HAP-1 (cell line): ENCODE measurements at regions not wholly inside any gene's neighbourhood (a gene's known extent, or its start where the extent isn't known, plus 50 kb on each side); places are given as distances from the start of the nearest gene placed in this dataset.

ENCODE experiments used
- DNase-seq, 2 experiments: peaks; one replicate each; pipeline ENCODE4 v3.0.0-alpha.2; 2016 to 2020; ENCODE audit warnings: low spot score in 2 of 2
- H3K27me3 ChIP-seq: fragments of 250-450 bp; sonication (Bioruptor Pico); 2 replicates; pipeline ENCODE4 v1.5.1; 2020; ENCODE audit warnings: low read depth, mild to moderate bottlenecking, moderate library complexity
- H3K36me3 ChIP-seq: fragments of 250-450 bp; sonication (Bioruptor Pico); replicated peaks from 2 replicates; pipeline ENCODE4 v1.5.1; 2020; ENCODE audit warnings: mild to moderate bottlenecking
- H3K4me1 ChIP-seq: fragments of 250-450 bp; sonication (Bioruptor Pico); 2 replicates; pipeline ENCODE4 v1.5.1; 2020; ENCODE audit warnings: mild to moderate bottlenecking
- H3K4me3 ChIP-seq: fragments of 250-450 bp; sonication (Bioruptor Pico); 2 replicates; pipeline ENCODE4 v1.5.1; 2020; ENCODE audit warnings: mild to moderate bottlenecking, moderate library complexity
- H3K9me3 ChIP-seq: fragments of 250-450 bp; sonication (Bioruptor Pico); 2 replicates; pipeline ENCODE4 v1.5.1; 2020; ENCODE audit warnings: mild to moderate bottlenecking, moderate library complexity
- in situ Hi-C: fragments of 300-500 bp; cut with MboI; formaldehyde crosslinking; loops from 3 replicates; pipeline ENCODE4 v1.14.3; 2020; ENCODE audit warnings: low sequenced_read_pairs, inconsistent platforms, mixed read lengths

GRCh38 chr11:115580416-115580815 lies 76.2 kb upstream of the CADM1 start:
- Histone ChIP-seq H3K9me3 (no peaks in the 10 kb centered on the region), H3K4me3 (no peak overlapping the region), H3K27me3 (no peaks in the 10 kb centered on the region), H3K36me3 (no peaks in the 10 kb centered on the region), H3K4me1 (no peaks in the 10 kb centered on the region)
- no peak for DNase-seq
- in situ Hi-C loops = no loop called here

GRCh38 chr11:115579181-115579825 lies 75.1 kb upstream of the CADM1 start:
- Histone ChIP-seq H3K9me3 (no peaks in the 10 kb centered on the region), H3K27me3 (no peaks in the 10 kb centered on the region), H3K4me3 (no peak overlapping the region), H3K36me3 (no peaks in the 10 kb centered on the region), H3K4me1 (no peaks in the 10 kb centered on the region)
- in situ Hi-C loops = no loop called here
- DNase-seq = no peak

- Histone ChIP-seq H3K4me1 (no peaks in the 10 kb centered on the region), H3K36me3 (no peaks in the 10 kb centered on the region), H3K4me3 (no peak overlapping the region), H3K9me3 (no peaks in the 10 kb centered on the region), H3K27me3 (no peaks in the 10 kb centered on the region)
- DNase-seq = no peak
- in situ Hi-C loops = no loop called here
Observed at GRCh38 chr11:115578275-115578674, 74.1 kb upstream of the CADM1 start.

- in situ Hi-C loops = no loop called here
- Histone ChIP-seq H3K9me3 (no peaks in the 10 kb centered on the region), H3K4me1 (no peaks in the 10 kb centered on the region), H3K27me3 (no peaks in the 10 kb centered on the region), H3K36me3 (no peaks in the 10 kb centered on the region), H3K4me3 (no peak overlapping the region)
- no peak for DNase-seq
Observed at GRCh38 chr11:115577701-115578100, 73.5 kb upstream of the CADM1 start.

GRCh38 chr11:115576606-115577380 lies 72.6 kb upstream of the CADM1 start:
- Histone ChIP-seq H3K36me3 (no peaks in the 10 kb centered on the region), H3K9me3 (no peaks in the 10 kb centered on the region), H3K4me1 (no peaks in the 10 kb centered on the region), H3K27me3 (no peaks in the 10 kb centered on the region), H3K4me3 (no peak overlapping the region)
- in situ Hi-C loops = no loop called here
- no peak for DNase-seq

- no peaks in the 10 kb centered on the region for H3K4me1 ChIP-seq
- no peaks in the 10 kb centered on the region for H3K36me3 ChIP-seq
- H3K27me3 ChIP-seq = no peaks in the 10 kb centered on the region
- no peak for DNase-seq
- in situ Hi-C loops = no loop called here
- no peak overlapping the region for H3K4me3 ChIP-seq
- H3K9me3 ChIP-seq = no peaks in the 10 kb centered on the region
Observed at GRCh38 chr11:115572551-115572950, 68.3 kb upstream of the CADM1 start.

- no peaks in the 10 kb centered on the region for H3K36me3 ChIP-seq
- no peaks in the 10 kb centered on the region for H3K9me3 ChIP-seq
- H3K4me3 ChIP-seq = no peak overlapping the region
- DNase-seq = no peak
- in situ Hi-C loops = no loop called here
- H3K4me1 ChIP-seq = no peaks in the 10 kb centered on the region
- H3K27me3 ChIP-seq = no peaks in the 10 kb centered on the region
Observed at GRCh38 chr11:115566180-115566764, 62.1 kb upstream of the CADM1 start.

GRCh38 chr11:115564851-115565250 lies 60.6 kb upstream of the CADM1 start:
- H3K9me3 ChIP-seq = no peaks in the 10 kb centered on the region
- no peaks in the 10 kb centered on the region for H3K27me3 ChIP-seq
- no peaks in the 10 kb centered on the region for H3K36me3 ChIP-seq
- in situ Hi-C loops = no loop called here
- no peak for DNase-seq
- no peaks in the 10 kb centered on the region for H3K4me1 ChIP-seq
- H3K4me3 ChIP-seq = no peak overlapping the region

GRCh38 chr11:115561116-115561515 lies 56.9 kb upstream of the CADM1 start:
- Histone ChIP-seq H3K9me3 (no peaks in the 10 kb centered on the region), H3K4me3 (no peak overlapping the region), H3K27me3 (no peaks in the 10 kb centered on the region), H3K4me1 (no peaks in the 10 kb centered on the region), H3K36me3 (no peaks in the 10 kb centered on the region)
- no peak for DNase-seq
- in situ Hi-C loops = no loop called here

- Histone ChIP-seq H3K27me3 (no peaks in the 10 kb centered on the region), H3K36me3 (no peaks in the 10 kb centered on the region), H3K4me1 (no peaks in the 10 kb centered on the region), H3K4me3 (no peak overlapping the region), H3K9me3 (no peaks in the 10 kb centered on the region)
- DNase-seq = no peak
- in situ Hi-C loops = no loop called here
Observed at GRCh38 chr11:115558635-115559034, 54.4 kb upstream of the CADM1 start.

- in situ Hi-C loops = no loop called here
- no peaks in the 10 kb centered on the region for H3K36me3 ChIP-seq
- no peaks in the 10 kb centered on the region for H3K9me3 ChIP-seq
- no peak for DNase-seq
- no peak overlapping the region for H3K4me3 ChIP-seq
- H3K27me3 ChIP-seq = no peaks in the 10 kb centered on the region
- H3K4me1 ChIP-seq = no peaks in the 10 kb centered on the region
Observed at GRCh38 chr11:115557681-115558080, 53.5 kb upstream of the CADM1 start.

GRCh38 chr11:115556984-115557383 lies 52.8 kb upstream of the CADM1 start:
- Histone ChIP-seq H3K9me3 (no peaks in the 10 kb centered on the region), H3K36me3 (no peaks in the 10 kb centered on the region), H3K4me3 (no peak overlapping the region), H3K27me3 (no peaks in the 10 kb centered on the region), H3K4me1 (no peaks in the 10 kb centered on the region)
- no peak for DNase-seq
- in situ Hi-C loops = no loop called here

- Histone ChIP-seq H3K4me3 (no peak overlapping the region), H3K36me3 (no peaks in the 10 kb centered on the region), H3K4me1 (no peaks in the 10 kb centered on the region), H3K9me3 (no peaks in the 10 kb centered on the region), H3K27me3 (no peaks in the 10 kb centered on the region)
- no peak for DNase-seq
- in situ Hi-C loops = no loop called here
Observed at GRCh38 chr11:115555336-115556090, 51.3 kb upstream of the CADM1 start.
